NCI-H524 treated with DMSO at 0.1 percent for 48 hours (cell line): ENCODE measurements at regions not wholly inside any gene's neighbourhood (a gene's known extent, or its start where the extent isn't known, plus 50 kb on each side); places are given as distances from the start of the nearest gene placed in this dataset.
A peak's percentile ranks its signal among the peaks of the same experiment; 100 is the strongest.

ENCODE experiments used
- DNase-seq: peaks from one replicate; lab custom pipeline; 2025; lab: John Stamatoyannopoulos, UW

GRCh38 chr4:180150818-180151217, 2092.4 kb upstream of the TENM3 start:
- no peak for DNase-seq

GRCh38 chr4:180152831-180153230, 2090.4 kb upstream of the TENM3 start:
- no peak for DNase-seq

- no peak for DNase-seq
Measured at GRCh38 chr4:180153587-180153986, 2089.6 kb upstream of the TENM3 start.

GRCh38 chr4:180156684-180157083, 2086.5 kb upstream of the TENM3 start:
- DNase-seq = no peak

- DNase-seq = no peak
Measured at GRCh38 chr4:180160195-180160983, 2082.8 kb upstream of the TENM3 start.

- no peak for DNase-seq
Measured at GRCh38 chr4:180164799-180165198, 2078.4 kb upstream of the TENM3 start.

GRCh38 chr4:180169394-180169793, 2073.8 kb upstream of the TENM3 start:
- no peak for DNase-seq

- no peak for DNase-seq
Measured at GRCh38 chr4:180169966-180170365, 2073.2 kb upstream of the TENM3 start.

- DNase-seq = no peak
Measured at GRCh38 chr4:180179146-180179545, 2064.1 kb upstream of the TENM3 start.

- DNase-seq = peak; percentile 37
Measured at GRCh38 chr4:180189666-180190065, 2053.5 kb upstream of the TENM3 start.

GRCh38 chr4:180190382-180190781, 2052.8 kb upstream of the TENM3 start:
- no peak for DNase-seq

- DNase-seq = no peak
Measured at GRCh38 chr4:180197471-180197870, 2045.7 kb upstream of the TENM3 start.

GRCh38 chr4:180203349-180203748, 2039.9 kb upstream of the TENM3 start:
- no peak for DNase-seq

GRCh38 chr4:180205276-180205675, 2037.9 kb upstream of the TENM3 start:
- no peak for DNase-seq

- DNase-seq = no peak
Measured at GRCh38 chr4:180207921-180208320, 2035.3 kb upstream of the TENM3 start.

- no peak for DNase-seq
Measured at GRCh38 chr4:180217070-180217469, 2026.1 kb upstream of the TENM3 start.

GRCh38 chr4:180219080-180219479, 2024.1 kb upstream of the TENM3 start:
- DNase-seq = no peak

GRCh38 chr4:180225977-180226376, 2017.2 kb upstream of the TENM3 start:
- no peak for DNase-seq

GRCh38 chr4:180234730-180235129, 2008.5 kb upstream of the TENM3 start:
- DNase-seq = no peak

- DNase-seq = no peak
Measured at GRCh38 chr4:180240670-180241069, 2002.5 kb upstream of the TENM3 start.

GRCh38 chr4:180253419-180253818, 1989.8 kb upstream of the TENM3 start:
- no peak for DNase-seq

GRCh38 chr4:180261346-180261745, 1981.9 kb upstream of the TENM3 start:
- DNase-seq = no peak

GRCh38 chr4:180280076-180280475, 1963.1 kb upstream of the TENM3 start:
- DNase-seq = no peak

- DNase-seq = peak; percentile 6
Measured at GRCh38 chr4:180280726-180281297, 1962.4 kb upstream of the TENM3 start.
